GM19452 (cell line): ENCODE measurements at regions not wholly inside any gene's neighbourhood (a gene's known extent, or its start where the extent isn't known, plus 50 kb on each side); places are given as distances from the start of the nearest gene placed in this dataset.
"Not testable (repeated sequence)": the region's sequence is repeated elsewhere in the genome, so short reads cannot be mapped to it uniquely, and the experiment has no call there.

Experiments
- ATAC-seq: cut with Tn5 transposase; IDR thresholded peaks from one replicate; pipeline ENCODE4 v1.9.1; 2021; ENCODE audit not compliant: unreplicated experiment

GRCh38 chr6:139967497-139967896 lies 593.0 kb upstream of the CITED2 start:
- no peak for ATAC-seq

DNA sequence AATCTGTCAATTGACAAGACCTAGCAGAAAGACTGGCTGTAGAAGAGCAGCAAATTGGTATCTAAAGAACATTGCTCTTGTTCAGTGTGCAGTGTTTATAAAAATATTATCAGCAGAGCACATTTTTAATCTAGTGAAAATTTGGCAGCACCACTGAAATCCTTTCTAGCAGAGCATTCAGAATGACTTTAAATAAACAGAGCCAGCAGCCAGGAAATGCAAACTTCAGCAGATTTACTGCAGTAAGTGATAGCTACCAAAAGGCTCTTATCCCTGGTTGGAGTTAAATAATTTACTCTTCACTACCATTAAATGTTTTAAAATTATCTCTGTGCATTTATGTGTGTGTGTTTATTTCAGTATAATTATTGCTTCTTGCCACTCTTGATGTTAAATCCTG lies 590.9 kb upstream of the CITED2 start:
- no peak for ATAC-seq

DNA sequence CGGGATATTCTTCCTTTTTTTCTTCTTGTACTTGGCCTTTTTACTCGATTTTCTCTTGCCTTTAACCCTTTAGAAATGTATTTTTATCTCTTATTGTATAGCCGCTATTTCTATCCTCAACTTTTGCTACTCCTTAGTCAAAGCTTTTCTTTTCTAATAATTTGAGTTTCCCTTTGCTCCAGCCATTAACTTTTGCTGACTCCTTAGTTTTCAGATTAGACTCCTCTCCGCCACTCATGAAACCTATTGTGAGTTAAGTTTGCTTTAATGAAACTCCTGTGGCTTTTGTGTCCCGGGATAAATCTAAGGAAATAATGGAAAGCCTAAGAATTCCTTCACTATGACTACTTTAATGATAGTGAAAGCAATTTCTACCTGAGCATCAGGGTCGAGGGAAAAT lies 590.3 kb upstream of the CITED2 start:
- ATAC-seq, result no peak

DNA sequence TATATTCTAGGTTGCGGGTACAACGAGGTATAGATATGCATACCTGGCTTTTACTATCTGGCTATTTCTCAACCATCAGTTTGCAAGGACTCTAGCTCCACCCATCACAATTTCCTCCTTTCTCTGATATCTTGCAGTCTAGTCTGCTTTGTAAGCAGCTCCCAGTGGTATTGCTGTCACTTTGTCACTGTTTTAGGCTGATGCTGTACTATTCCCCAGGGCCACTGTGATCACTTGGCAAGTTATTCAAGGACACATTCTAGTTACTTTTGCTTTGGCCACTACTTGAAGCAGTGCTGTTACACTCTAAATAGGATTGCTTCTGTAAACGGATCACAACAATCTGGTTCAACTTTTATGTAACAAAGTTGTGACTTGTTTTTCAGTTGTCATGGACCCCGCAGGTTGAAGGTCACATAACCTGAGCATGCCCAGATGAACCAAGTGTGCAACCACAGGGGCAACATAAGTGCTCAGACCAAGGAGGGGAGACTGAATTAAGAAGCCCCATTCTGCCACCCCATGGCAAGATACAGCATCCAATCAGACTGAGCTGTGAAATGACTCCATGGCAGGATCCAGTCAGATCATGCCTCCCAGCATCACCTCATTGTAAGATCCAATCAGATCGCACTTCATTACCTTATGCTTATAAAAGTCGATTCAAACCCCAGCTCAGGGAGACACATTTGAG lies 588.4 kb upstream of the CITED2 start:
- ATAC-seq, result no peak

DNA sequence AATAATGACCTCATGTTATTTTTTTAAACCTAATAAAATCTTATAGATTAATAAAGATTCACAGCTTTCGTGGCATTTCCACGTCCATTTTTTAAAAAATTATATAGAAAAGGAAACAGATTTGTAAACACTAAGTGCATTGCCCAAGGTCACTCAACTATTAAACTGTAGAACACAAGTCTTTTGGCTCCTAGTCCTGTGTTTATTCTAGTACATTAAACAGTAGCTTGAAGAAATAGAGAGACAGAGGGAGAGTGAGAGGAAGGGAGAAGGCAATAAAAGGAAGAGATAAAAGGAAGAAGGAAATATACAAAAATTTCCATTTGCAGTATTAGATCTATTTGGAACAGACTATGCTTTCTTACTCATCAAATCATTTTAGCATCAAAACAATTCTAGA lies 586.7 kb upstream of the CITED2 start:
- ATAC-seq, result no peak

DNA sequence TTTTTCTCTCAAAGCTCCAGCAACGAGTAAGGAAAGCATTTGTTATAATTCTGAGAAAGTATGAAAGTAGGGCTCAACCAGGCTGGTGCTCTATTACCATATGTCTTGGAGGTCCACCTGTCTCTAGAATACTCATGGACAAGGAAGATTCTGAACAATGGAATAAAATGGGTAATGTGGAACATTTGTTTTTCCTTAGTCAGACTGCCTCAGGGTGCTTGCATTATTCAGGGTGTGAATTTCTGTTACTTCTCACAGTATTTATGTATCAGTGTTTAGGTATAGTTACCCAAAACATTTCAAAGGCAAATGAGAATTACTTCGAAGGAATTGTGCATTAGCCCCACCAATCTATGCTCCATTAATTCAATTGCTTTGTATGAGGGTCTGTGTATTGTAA lies 586.2 kb upstream of the CITED2 start:
- no peak for ATAC-seq

DNA sequence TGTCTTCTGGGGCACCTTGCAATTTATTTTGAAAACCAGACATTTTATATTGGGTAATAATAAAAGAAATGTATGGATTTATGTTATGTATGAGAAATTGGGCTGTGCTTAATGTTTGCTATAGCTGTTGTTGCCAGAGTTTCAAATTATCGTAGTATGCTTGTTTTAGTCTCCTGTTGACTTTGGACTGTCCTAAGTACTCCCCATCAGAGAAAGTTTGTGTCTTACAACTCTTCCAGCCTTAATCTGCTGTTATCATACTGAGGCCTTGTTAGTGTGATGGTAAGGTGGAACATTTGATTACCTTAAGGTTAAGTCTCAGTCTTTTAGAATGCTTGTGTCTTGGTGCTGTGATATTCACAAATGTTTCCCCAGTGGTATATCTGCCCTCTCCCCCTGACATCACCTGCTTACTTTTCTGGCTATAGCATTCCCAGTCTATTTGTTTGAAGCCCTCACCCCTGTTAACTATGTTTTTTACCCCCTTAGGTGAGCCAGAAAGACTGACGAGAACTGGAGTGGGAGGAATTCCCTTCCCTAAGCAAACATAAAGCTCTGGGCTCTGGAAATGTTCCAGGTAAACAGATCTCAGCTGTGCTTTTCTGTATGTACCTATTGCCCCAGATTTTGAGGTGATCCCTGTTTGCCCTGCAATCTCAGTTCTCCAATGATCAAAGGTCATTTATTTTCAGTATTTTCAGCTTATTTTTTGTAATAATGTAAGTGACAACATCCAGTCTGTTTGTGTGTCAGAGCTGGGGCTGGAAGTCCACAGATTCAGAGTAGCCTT lies 581.1 kb upstream of the CITED2 start:
- no peak for ATAC-seq

GRCh38 chr6:139954463-139955071 lies 580.1 kb upstream of the CITED2 start:
- no peak for ATAC-seq

GRCh38 chr6:139953780-139954179 lies 579.3 kb upstream of the CITED2 start:
- not testable (repeated sequence) for ATAC-seq

DNA sequence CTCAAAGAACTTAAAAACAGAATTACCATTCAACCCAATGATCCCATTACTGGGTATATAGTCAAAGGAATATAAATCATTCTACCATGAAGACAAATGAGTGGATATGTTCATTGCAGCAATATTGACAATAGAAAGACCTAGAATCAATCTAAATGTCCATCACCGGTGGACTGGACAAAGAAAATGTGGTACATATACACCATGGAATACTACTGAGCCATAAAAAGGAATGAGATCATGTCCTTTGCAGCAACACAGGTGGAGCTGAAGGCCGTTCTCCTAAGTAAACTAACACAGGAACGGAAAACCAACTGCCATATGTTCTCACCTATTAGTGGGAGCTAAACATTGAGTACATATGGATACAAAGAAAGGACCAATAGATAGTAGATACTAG lies 576.7 kb upstream of the CITED2 start:
- no peak for ATAC-seq

GRCh38 chr6:139944976-139945375 lies 570.5 kb upstream of the CITED2 start:
- ATAC-seq, result no peak

- no peak for ATAC-seq
These were observed 569.7 kb upstream of the CITED2 start for GRCh38 chr6:139944131-139944530.

- ATAC-seq, result no peak
These were observed 568.9 kb upstream of the CITED2 start for GRCh38 chr6:139943391-139943790.

DNA sequence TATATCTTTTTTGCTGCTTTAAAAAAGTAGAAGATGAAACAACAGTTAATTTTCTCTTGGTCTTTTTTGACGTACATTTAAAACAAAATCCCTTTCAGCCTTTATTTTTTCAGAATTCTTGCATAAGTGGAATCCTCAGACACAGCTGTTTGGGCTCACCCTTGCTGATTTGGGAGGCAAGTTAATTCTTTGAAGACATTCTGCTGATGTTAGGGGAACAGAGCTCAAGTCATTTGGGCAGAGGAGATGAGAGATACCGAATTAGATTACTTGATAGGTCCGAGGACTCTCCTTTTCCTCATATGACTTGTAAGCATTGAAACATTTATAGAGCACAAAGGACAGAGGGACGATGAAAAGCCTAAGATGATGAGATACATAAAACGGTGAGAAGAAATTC lies 567.9 kb upstream of the CITED2 start:
- ATAC-seq, result no peak

DNA sequence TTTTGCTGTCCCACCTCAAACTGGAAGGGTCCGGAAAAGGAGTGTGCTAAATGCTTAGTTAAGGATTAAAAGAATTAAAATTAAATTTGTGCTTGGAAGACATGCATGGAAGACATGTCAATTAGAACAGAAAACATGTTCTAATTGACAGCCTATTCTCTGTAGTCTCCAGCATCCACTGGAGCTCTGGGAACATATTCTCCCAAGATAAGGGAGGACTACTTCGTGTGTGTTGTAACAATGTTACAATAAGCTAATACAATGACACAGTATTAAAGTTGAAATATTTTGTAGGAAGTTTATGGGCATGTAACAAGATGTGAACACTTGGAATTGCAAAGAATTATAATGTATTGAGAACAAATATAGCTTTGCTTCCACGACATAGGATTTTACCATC lies 567.4 kb upstream of the CITED2 start:
- ATAC-seq, result no peak

DNA sequence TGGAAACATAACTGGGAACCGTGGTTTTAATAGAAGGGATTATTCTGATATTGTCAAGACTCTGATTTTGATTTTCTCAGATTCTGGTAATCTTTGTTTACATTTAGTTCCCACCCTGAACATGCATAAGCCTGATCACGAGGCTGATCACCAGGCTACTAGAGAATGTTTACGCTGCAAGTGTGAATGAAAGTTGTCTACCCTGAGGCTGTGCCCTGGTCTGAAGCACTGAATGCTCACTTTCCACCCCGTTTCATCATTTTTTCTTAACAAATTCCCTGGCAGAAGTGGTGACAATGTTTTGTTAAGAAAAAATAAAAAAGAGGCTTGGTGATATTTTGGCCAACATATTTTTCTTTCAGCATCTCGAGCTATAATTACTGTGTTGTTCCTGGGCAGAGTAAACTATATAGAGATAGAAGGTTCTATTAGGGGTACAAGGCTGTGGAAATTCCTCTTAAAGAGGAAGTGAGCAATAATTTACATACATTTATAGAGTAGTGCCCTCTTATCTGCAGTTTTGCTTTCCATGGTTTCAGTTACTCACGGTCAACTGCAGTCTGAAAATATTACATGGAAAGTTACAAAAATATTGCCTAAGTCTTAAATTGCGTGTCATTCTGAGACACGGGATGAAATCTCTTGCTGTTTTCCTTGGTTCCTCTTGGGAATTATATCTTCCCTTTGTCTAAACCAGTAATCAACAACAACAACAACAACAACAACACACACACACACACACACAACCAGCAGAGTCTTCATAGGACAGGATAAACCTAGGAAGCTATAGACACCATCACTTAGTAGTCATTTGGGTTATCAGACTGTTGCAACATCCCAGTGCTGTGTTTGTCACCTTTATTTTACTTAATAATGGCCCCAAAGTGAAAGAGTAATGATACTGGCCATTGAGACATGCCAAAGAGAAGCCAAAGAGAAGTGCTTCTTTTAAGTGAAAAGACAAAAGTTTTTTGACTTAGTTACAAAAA lies 566.6 kb upstream of the CITED2 start:
- peak; percentile 92 for ATAC-seq

DNA sequence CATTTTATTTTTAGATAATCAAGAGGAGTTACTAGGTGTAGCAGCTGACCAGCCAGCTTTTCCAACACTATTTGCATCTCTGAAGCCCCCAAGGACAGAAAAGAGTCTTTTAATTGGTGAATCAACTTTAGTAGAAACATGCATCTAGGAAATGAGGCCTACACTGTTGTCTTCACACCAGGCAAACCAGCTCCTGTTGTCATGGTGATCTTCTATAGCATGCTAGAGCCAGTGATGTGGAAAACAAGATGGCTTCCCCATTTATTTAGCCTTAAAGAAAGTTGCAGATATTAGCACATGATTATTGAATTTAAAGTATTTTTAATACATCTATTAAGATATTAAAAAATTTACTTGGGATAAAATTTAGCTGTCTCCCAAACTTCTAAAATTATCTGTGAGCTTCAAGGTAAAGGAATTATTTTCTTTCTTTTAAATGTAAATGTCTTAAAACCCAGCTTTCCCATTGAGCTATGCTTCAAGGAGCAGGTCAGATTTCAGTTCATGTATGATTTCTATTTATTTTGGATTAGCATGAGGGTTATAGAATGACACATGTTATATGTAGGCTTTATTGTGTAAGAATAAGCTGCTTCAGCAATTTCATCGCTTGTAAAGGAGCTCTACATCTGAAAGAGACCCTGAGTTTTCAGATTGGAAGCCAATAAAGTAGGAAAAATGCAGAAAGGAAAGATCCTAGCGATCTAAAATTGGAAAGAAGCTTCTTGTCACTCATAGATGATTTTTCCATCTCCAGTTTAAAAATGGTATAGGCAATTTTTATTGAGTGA lies 564.9 kb upstream of the CITED2 start:
- ATAC-seq, result no peak

- no peak for ATAC-seq
These were observed 558.2 kb upstream of the CITED2 start for GRCh38 chr6:139932671-139933070.

- no peak for ATAC-seq
These were observed 557.3 kb upstream of the CITED2 start for GRCh38 chr6:139931747-139932146.

DNA sequence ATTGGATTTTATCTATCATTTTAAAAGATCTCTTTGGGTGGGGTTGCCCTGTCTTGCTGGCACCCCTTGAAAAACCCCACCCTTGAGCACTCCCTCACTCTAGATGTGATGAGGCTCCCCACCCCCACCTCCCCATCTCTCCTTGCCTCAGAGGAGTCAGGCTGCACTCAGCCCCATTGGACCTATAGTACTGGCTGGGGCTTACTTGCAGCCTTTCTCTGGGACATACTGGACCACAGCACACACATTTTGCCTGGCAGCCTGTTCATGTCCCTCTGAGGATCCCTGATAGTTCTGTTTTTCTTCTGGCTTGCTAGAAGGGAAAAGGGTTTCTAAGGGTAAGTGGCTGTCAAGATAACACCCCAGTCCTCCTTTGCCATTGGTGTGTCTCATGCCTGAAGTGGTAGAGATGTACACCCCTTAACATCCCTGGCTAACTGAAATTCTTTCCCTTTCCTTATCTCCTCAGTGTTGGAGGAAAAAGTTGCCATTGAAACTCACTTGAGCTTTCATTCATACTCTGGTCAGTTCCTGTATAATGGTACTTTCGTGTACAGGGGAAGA lies 553.4 kb upstream of the CITED2 start:
- no peak for ATAC-seq
